Kidney (tissue), 13 donors: ENCODE measurements at regions not wholly inside any gene's neighbourhood (a gene's known extent, or its start where the extent isn't known, plus 50 kb on each side); places are given as distances from the start of the nearest gene placed in this dataset.

Experiments used
- DNase-seq, 5 donors: peaks; one replicate each; pipeline ENCODE4 v3.0.0-alpha.2; 2013 to 2020
- FAIRE-seq: peaks from 2 replicates; lab custom pipeline; 2012; peaks lifted over from hg19 to GRCh38; lab: Jason Lieb, UNC
- H3K27ac ChIP-seq, 2 donors: one replicate each; pipeline ENCODE4 v1.7.0; 2013; ENCODE audit warnings: low read depth in 2 of 2, low read length in 2 of 2, inconsistent platforms in 1 of 2
- H3K27me3 ChIP-seq: one replicate; pipeline ENCODE4 v1.7.1; 2013; ENCODE audit warnings: low read length, inconsistent platforms; ENCODE audit not compliant: control insufficient read depth, insufficient read depth
- H3K36me3 ChIP-seq, 3 donors: one replicate each; pipeline versions ENCODE4 v1.7.0 to v1.7.1; 2013; ENCODE audit warnings: low read length in 3 of 3, control low read depth in 1 of 3, inconsistent platforms in 1 of 3; ENCODE audit not compliant: insufficient read depth in 3 of 3, control insufficient read depth in 2 of 3
- H3K4me1 ChIP-seq, 3 donors: one replicate each; pipeline versions ENCODE4 v1.7.0 to v1.7.1; 2013; ENCODE audit warnings: low read length in 3 of 3, inconsistent platforms in 1 of 3, low read depth in 1 of 3; ENCODE audit not compliant: control insufficient read depth in 2 of 3, insufficient read depth in 2 of 3
- H3K4me3 ChIP-seq, 3 donors: one replicate each; pipeline versions ENCODE4 v1.7.0 to v1.8.1; 2013; ENCODE audit warnings: low read length in 3 of 3, control low read depth in 1 of 3, inconsistent platforms in 1 of 3
- H3K9ac ChIP-seq, 3 donors: one replicate each; pipeline versions ENCODE4 v1.7.0 to v1.7.1; 2013; ENCODE audit warnings: low read length in 3 of 3, control low read depth in 1 of 3, inconsistent platforms in 1 of 3
- H3K9me3 ChIP-seq, 3 donors: one replicate each; pipeline versions ENCODE4 v1.7.0 to v1.7.1; 2013; ENCODE audit warnings: low read length in 3 of 3, control low read depth in 1 of 3, inconsistent platforms in 1 of 3; ENCODE audit not compliant: control insufficient read depth in 2 of 3, insufficient read depth in 1 of 3
- intact Hi-C: fragments of 100-400 bp; cut with DNase I; formaldehyde crosslinking; loops from one replicate; pipeline ENCODE4 v1.11.1; 2022
- TF ChIP-seq, protein P1 (sequence below): IDR thresholded peaks from 3 replicates; pipeline ENCODE4 v1.5.1; 2012; ENCODE audit warnings: mild to moderate bottlenecking, moderate library complexity, borderline replicate concordance; ENCODE audit not compliant: insufficient read depth; ENCODE audit errors: extremely low read depth
- donor health status: control.
- donor health status: control.
- donor health status: control.
- donor health status: control.
- donor health status: control.
- donor health status: DM: yes; HTN: yes; CAD: no.
- donor health status: Normal renal cell carcinoma (clear cell type).

- intact Hi-C loops, result no loop called here
- no peak for FAIRE-seq
Measured at GRCh38 chr1:72845381-72845780, 563.0 kb upstream of the NEGR1 start.

DNA sequence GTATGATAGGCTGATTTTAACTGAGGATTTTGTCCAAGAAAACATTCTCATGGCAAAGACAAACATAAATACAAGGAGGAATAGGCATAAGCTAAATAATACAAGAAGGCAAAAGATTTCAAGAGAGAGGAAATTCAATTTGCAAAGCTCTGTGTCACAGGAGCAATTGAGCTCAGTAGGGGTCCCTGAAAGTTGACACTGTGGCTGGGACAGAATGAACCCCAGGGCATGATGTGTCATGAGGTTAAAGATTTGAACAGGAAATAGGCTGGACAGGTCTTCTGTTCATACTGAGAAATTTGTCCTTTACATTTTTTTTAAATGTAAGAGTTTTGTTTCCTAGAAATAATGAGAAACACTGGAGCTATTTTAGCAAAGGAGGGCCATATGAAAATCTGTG lies 555.4 kb upstream of the NEGR1 start:
- no peaks in the 10 kb centered on the region for H3K36me3 ChIP-seq
- no peak overlapping the region for H3K9ac ChIP-seq
- H3K27me3 ChIP-seq, result no peaks in the 10 kb centered on the region
- intact Hi-C loops, result no loop called here
- no peak overlapping the region for H3K27ac ChIP-seq
- no peak overlapping the region for H3K4me3 ChIP-seq
- H3K4me1 ChIP-seq, result no peaks in the 10 kb centered on the region
- DNase-seq (no peak), FAIRE-seq (no peak)
- TF ChIP-seq, protein P1, sequence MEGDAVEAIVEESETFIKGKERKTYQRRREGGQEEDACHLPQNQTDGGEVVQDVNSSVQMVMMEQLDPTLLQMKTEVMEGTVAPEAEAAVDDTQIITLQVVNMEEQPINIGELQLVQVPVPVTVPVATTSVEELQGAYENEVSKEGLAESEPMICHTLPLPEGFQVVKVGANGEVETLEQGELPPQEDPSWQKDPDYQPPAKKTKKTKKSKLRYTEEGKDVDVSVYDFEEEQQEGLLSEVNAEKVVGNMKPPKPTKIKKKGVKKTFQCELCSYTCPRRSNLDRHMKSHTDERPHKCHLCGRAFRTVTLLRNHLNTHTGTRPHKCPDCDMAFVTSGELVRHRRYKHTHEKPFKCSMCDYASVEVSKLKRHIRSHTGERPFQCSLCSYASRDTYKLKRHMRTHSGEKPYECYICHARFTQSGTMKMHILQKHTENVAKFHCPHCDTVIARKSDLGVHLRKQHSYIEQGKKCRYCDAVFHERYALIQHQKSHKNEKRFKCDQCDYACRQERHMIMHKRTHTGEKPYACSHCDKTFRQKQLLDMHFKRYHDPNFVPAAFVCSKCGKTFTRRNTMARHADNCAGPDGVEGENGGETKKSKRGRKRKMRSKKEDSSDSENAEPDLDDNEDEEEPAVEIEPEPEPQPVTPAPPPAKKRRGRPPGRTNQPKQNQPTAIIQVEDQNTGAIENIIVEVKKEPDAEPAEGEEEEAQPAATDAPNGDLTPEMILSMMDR, result no peak
- no peaks in the 10 kb centered on the region for H3K9me3 ChIP-seq

More at GRCh38 chr1:72845381-72845780, 563.0 kb upstream of the NEGR1 start:
- DNase-seq, result peak in 2 of 5 donors; percentile 6 to 29
- H3K27me3 ChIP-seq, result no peaks in the 10 kb centered on the region
- no peaks in the 10 kb centered on the region for H3K36me3 ChIP-seq
- no peak overlapping the region for H3K9ac ChIP-seq
- H3K9me3 ChIP-seq, result no peaks in the 10 kb centered on the region
- TF ChIP-seq, protein P1, result no peak
- H3K4me1 ChIP-seq, result no peaks in the 10 kb centered on the region
- no peak overlapping the region for H3K27ac ChIP-seq
- no peak overlapping the region for H3K4me3 ChIP-seq

- TF ChIP-seq, protein P1, result no peak
- no peak for FAIRE-seq
- Histone ChIP-seq H3K9me3 (no peaks in the 10 kb centered on the region), H3K27me3 (no peaks in the 10 kb centered on the region), H3K36me3 (no peaks in the 10 kb centered on the region), H3K9ac (no peak overlapping the region), H3K4me1 (no peaks in the 10 kb centered on the region), H3K27ac (no peak overlapping the region), H3K4me3 (no peak overlapping the region)
- intact Hi-C loops, result no loop called here
- peak in 1 of 5 donors; percentile 39 for DNase-seq
Measured at GRCh38 chr1:72830606-72831390, 548.5 kb upstream of the NEGR1 start.
